K562 (cell line): ENCODE measurements at regions not wholly inside any gene's neighbourhood (a gene's known extent, or its start where the extent isn't known, plus 50 kb on each side); places are given as distances from the start of the nearest gene placed in this dataset.

Experiments used
- ATAC-seq: fragments of 200-7000 bp; cut with Tn5 transposase; 3 replicates; pipeline ENCODE4 v1.9.1; 2020; ENCODE audit warnings: moderate library complexity
- BruUV-seq: library from RNA; stranded (reverse); fragments of 400-500 nt; replicated peaks from 2 replicates; lab custom pipeline; 2021; lab: Mats Ljungman, UMichigan
- CTCF ChIA-PET: fragments of 300-600 bp; formaldehyde crosslinking; extraction: SDS; loops from one replicate; lab custom pipeline; 2021; ENCODE audit warnings: low intra/inter-chr PET ratio; lab: Yijun Ruan, JAX
- POLR2A ChIA-PET: fragments of 300-600, 350-650 bp; sonication (Branson Sonifier 250); formaldehyde crosslinking; extraction: SDS; loops from one replicate; lab custom pipeline; 2021; ENCODE audit warnings: antibody characterized with exemption, inconsistent platforms; lab: Yijun Ruan, JAX
- DNase-seq, 4 experiments: peaks; one replicate each; pipeline versions ENCODE4 v3.0.0 to v3.0.0-alpha.2; 2011 to 2018; ENCODE audit warnings: low spot score in 3 of 4, mixed read lengths in 3 of 4; ENCODE audit errors: extremely low read depth in 1 of 4
- FAIRE-seq: peaks from 2 replicates; lab custom pipeline; 2011; peaks lifted over from hg19 to GRCh38; lab: Jason Lieb, UNC
- H2AFZ ChIP-seq: 2 replicates; pipeline ENCODE4 v1.6.0; 2011; ENCODE audit warnings: low read depth, low read length, control low read depth, inconsistent platforms
- H3K27ac ChIP-seq: fragments of 200-600 bp; 3 replicates; pipeline ENCODE4 v1.8.0; 2011; ENCODE audit warnings: low read depth, mild to moderate bottlenecking, control low read depth, inconsistent platforms, low read length, moderate library complexity, mixed read lengths; ENCODE audit errors: extremely low read depth
- H3K27me3 ChIP-seq, 2 experiments: fragments of 300-600 bp in 1 of 2; 2 replicates in 1 of 2; 3 replicates in 1 of 2; pipeline versions ENCODE4 v1.6.0 to v1.8.0; 2011; ENCODE audit warnings: inconsistent platforms in 2 of 2, low read length in 2 of 2, mild to moderate bottlenecking in 1 of 2, mixed read lengths in 1 of 2, moderate library complexity in 1 of 2; ENCODE audit not compliant: control insufficient read depth in 2 of 2, insufficient read depth in 2 of 2
- H3K36me3 ChIP-seq: fragments of 300-600 bp; 3 replicates; pipeline ENCODE4 v1.8.0; 2011; ENCODE audit warnings: mild to moderate bottlenecking, low read length, inconsistent platforms; ENCODE audit not compliant: control insufficient read depth, insufficient read depth
- H3K4me1 ChIP-seq, 2 experiments: fragments of 200-600 bp in 1 of 2; replicated peaks in 1 of 2; 2 replicates in 1 of 2; 3 replicates in 1 of 2; pipeline versions ENCODE4 v1.5.1 to v1.8.0; 2011; ENCODE audit warnings: inconsistent platforms in 2 of 2, low read length in 2 of 2, mild to moderate bottlenecking in 1 of 2, mixed read lengths in 1 of 2, moderate library complexity in 1 of 2; ENCODE audit not compliant: control insufficient read depth in 2 of 2, insufficient read depth in 2 of 2
- H3K4me2 ChIP-seq: 2 replicates; pipeline ENCODE4 v1.6.1; 2011; ENCODE audit warnings: low read length, control low read depth, inconsistent platforms, mixed read lengths; ENCODE audit not compliant: insufficient read depth
- H3K4me3 ChIP-seq: fragments of 200-600 bp; sonication (generic), shearing (Covaris generic); 2 replicates; pipeline ENCODE4 v1.5.1; 2016; ENCODE audit warnings: control low read depth, inconsistent platforms
- H3K79me2 ChIP-seq: fragments of 200-600 bp; 3 replicates; pipeline ENCODE4 v1.8.0; 2011; ENCODE audit warnings: low read length, inconsistent platforms; ENCODE audit not compliant: control insufficient read depth, insufficient read depth
- H3K9ac ChIP-seq, 2 experiments: 2 replicates each; pipeline versions ENCODE4 v1.6.0 to v1.6.1; 2011; ENCODE audit warnings: low read depth in 2 of 2, low read length in 2 of 2, control low read depth in 1 of 2, inconsistent platforms in 1 of 2, mild to moderate bottlenecking in 1 of 2, mixed read lengths in 1 of 2; ENCODE audit not compliant: insufficient read depth in 1 of 2
- H3K9me1 ChIP-seq: one replicate; pipeline ENCODE4 v1.6.0; 2011; ENCODE audit warnings: inconsistent platforms, mild to moderate bottlenecking, low read length, moderate library complexity; ENCODE audit not compliant: control insufficient read depth, insufficient read depth
- H3K9me3 ChIP-seq: replicated peaks from 2 replicates; pipeline ENCODE4 v1.5.1; 2011; ENCODE audit warnings: low read depth, low read length, inconsistent platforms; ENCODE audit not compliant: control insufficient read depth, insufficient read depth
- H4K20me1 ChIP-seq: replicated peaks from 2 replicates; pipeline ENCODE4 v1.6.1; 2011; ENCODE audit warnings: low read length, inconsistent platforms, mixed read lengths; ENCODE audit not compliant: control insufficient read depth, insufficient read depth
- ARID1B ChIP-seq: fragments of 450-650 bp; IDR thresholded peaks from 2 replicates; pipeline ENCODE4 v1.6.1; 2016; ENCODE audit warnings: antibody characterized with exemption, mild to moderate bottlenecking, inconsistent platforms
- HMG20B ChIP-seq: fragments of 250-450 bp; sonication (Bioruptor Pico); IDR thresholded peaks from 2 replicates; pipeline ENCODE4 v1.5.0; 2021; ENCODE audit warnings: mild to moderate bottlenecking
- HOXB6 ChIP-seq: fragments of 250-450 bp; sonication (Bioruptor Pico); IDR thresholded peaks from 2 replicates; pipeline ENCODE4 v1.5.1; 2022; ENCODE audit warnings: mild to moderate bottlenecking, borderline replicate concordance
- MCM5 ChIP-seq: fragments of 450-650 bp; IDR thresholded peaks from 2 replicates; pipeline ENCODE4 v1.6.1; 2016; ENCODE audit warnings: low read depth
- SMAD1 ChIP-seq: fragments of 150-350 bp; IDR thresholded peaks from 2 replicates; pipeline ENCODE4 v1.6.1; 2014; ENCODE audit warnings: low read length, low read depth; ENCODE audit not compliant: partially characterized antibody
- SMARCA4 ChIP-seq: fragments of 450-650 bp; IDR thresholded peaks from 2 replicates; pipeline ENCODE4 v1.6.1; 2016
- SMARCC2 ChIP-seq: fragments of 450-650 bp; IDR thresholded peaks from 2 replicates; pipeline ENCODE4 v1.6.1; 2017; ENCODE audit warnings: antibody characterized with exemption, moderate library complexity, mild to moderate bottlenecking, low read depth
- TCF3 ChIP-seq: sonication (generic); formaldehyde crosslinking; IDR thresholded peaks from 2 replicates; pipeline ENCODE4 v1.4.0; 2020; ENCODE audit warnings: mild to moderate bottlenecking, missing genetic modification reagents
- TCFL5 ChIP-seq: fragments of 250-450 bp; sonication (Bioruptor Pico); conservative IDR thresholded peaks from 2 replicates; pipeline ENCODE4 v1.6.1; 2021; ENCODE audit warnings: mild to moderate bottlenecking, moderate library complexity, matching md5 sums
- ZBTB17 ChIP-seq: fragments of 450-650 bp; formaldehyde crosslinking; IDR thresholded peaks from 2 replicates; pipeline ENCODE4 v1.4.0; 2020; ENCODE audit warnings: mild to moderate bottlenecking
- WGBS: fragments of 100-300 bp; shearing (Covaris generic); methylation state at CpG from one replicate; pipeline ENCODE4 v1.1.6; 2016; ENCODE audit warnings: low coverage, mixed read lengths; ENCODE audit not compliant: insufficient coverage; ENCODE audit errors: missing lambda C conversion rate; 5-methylcytosine and 5-hydroxymethylcytosine counted together
- in situ Hi-C: fragments of 300-500 bp; cut with MboI; formaldehyde crosslinking; loops from 4 replicates; pipeline ENCODE4 v1.15.0; 2018; ENCODE audit warnings: inconsistent platforms, mixed read lengths
- intact Hi-C: fragments of 100-400 bp; cut with micrococcal nuclease; formaldehyde crosslinking; loops from 2 replicates; pipeline ENCODE4 v1.14.2; 2022
- TF ChIP-seq, protein P1 (sequence below): fragments of 200-600 bp; sonication (generic); IDR thresholded peaks from one replicate; pipeline ENCODE4 v1.6.1; 2012; ENCODE audit warnings: mild to moderate bottlenecking, low read depth, low read length, inconsistent platforms

DNA sequence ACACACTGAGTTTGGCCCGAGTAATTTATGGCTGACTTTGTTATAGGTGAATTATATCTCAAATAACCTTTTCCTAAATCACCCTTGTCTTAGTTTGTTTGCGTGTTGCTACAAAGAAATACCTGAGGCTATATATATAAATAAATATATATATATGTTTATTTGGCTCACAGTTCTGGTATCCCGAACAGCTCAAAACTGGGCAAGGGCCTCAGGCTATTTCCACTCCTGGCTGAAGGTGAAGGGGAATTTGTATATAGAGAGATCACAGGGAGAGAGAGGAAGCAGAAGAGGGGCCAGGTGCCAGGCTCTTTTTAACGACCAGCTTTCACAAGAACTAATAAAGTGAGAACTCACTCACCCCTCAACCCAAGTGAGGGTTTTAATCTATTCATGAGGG, 159.9 kb upstream of the STARD13 start (continued):
- no peak for TF ChIP-seq ZBTB17 (CRISPR knock-in tag)
- TF ChIP-seq SMAD1, result no peak
- TF ChIP-seq ARID1B, result no peak
- no peak for TF ChIP-seq TCF3 (CRISPR knock-in tag)
- no peak for TF ChIP-seq MCM5

DNA sequence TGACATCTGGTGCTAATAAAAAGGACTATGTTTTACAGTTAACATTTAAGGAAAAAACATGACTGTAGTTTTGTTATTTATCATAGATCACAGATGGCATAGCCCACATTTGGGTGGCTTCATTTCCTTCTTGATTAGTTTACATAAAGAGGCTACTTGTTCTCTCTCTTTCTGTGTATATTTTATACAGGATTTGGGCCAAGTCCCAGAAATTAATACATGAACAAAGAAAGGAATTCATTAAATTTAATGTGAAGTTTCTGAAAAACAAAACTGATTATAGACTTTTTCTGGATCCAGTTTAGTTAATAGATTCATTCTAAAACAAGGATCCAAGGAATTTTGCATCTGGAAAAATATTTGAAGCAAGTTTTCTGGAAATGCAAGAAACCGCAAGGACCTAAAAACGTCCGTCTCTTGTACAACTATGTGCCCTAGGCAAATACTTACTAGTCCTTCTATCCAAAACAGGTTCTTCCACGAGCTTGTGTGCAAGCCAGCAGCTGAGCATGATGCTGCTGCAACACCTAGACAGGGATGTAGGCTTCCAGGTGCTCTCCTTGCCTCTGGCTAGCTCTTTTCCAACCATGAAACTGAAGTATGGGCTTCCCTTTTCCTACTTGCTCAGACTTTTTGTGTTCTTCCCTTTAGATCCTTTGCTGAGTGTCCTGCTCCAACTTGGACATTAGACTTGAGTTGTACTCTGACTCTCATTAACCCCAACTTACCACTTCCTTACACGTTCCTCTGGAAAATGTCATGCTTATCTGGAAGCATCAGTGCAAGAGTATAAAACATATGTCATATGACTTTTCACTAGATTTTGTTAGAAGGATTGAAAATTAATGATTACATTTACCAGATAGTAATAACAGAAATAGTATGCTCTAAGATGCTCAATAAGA, 161.5 kb upstream of the STARD13 start:
- intact Hi-C loops (no loop called here), in situ Hi-C loops (no loop called here)
- Histone ChIP-seq H3K9me3 (no peaks in the 10 kb centered on the region), H3K79me2 (no peaks in the 10 kb centered on the region), H3K4me2 (no peak overlapping the region), H3K4me3 (no peak overlapping the region), H4K20me1 (no peaks in the 10 kb centered on the region), H3K27ac (no peak overlapping the region), H3K4me1 (no peaks in the 10 kb centered on the region; a peak in 1 of 5 replicates), H3K36me3 (no peaks in the 10 kb centered on the region), H3K9me1 (no peaks in the 10 kb centered on the region), H3K9ac (no peak overlapping the region), H3K27me3 (no peaks in the 10 kb centered on the region), H2AFZ (no peak overlapping the region)
- POLR2A ChIA-PET, result no interaction called here
- FAIRE-seq, result no peak
- 0% methylated on average over 3 of the region's 5 CpGs for whole genome bisulfite sequencing
- BruUV-seq, result no TSS peak
- CTCF ChIA-PET, result no interaction called here
- ATAC-seq, result no peak
- DNase-seq, result no peak
- TF ChIP-seq HOXB6 (CRISPR knock-in tag), result no peak
- no peak for TF ChIP-seq SMARCC2
- TF ChIP-seq, protein P1, sequence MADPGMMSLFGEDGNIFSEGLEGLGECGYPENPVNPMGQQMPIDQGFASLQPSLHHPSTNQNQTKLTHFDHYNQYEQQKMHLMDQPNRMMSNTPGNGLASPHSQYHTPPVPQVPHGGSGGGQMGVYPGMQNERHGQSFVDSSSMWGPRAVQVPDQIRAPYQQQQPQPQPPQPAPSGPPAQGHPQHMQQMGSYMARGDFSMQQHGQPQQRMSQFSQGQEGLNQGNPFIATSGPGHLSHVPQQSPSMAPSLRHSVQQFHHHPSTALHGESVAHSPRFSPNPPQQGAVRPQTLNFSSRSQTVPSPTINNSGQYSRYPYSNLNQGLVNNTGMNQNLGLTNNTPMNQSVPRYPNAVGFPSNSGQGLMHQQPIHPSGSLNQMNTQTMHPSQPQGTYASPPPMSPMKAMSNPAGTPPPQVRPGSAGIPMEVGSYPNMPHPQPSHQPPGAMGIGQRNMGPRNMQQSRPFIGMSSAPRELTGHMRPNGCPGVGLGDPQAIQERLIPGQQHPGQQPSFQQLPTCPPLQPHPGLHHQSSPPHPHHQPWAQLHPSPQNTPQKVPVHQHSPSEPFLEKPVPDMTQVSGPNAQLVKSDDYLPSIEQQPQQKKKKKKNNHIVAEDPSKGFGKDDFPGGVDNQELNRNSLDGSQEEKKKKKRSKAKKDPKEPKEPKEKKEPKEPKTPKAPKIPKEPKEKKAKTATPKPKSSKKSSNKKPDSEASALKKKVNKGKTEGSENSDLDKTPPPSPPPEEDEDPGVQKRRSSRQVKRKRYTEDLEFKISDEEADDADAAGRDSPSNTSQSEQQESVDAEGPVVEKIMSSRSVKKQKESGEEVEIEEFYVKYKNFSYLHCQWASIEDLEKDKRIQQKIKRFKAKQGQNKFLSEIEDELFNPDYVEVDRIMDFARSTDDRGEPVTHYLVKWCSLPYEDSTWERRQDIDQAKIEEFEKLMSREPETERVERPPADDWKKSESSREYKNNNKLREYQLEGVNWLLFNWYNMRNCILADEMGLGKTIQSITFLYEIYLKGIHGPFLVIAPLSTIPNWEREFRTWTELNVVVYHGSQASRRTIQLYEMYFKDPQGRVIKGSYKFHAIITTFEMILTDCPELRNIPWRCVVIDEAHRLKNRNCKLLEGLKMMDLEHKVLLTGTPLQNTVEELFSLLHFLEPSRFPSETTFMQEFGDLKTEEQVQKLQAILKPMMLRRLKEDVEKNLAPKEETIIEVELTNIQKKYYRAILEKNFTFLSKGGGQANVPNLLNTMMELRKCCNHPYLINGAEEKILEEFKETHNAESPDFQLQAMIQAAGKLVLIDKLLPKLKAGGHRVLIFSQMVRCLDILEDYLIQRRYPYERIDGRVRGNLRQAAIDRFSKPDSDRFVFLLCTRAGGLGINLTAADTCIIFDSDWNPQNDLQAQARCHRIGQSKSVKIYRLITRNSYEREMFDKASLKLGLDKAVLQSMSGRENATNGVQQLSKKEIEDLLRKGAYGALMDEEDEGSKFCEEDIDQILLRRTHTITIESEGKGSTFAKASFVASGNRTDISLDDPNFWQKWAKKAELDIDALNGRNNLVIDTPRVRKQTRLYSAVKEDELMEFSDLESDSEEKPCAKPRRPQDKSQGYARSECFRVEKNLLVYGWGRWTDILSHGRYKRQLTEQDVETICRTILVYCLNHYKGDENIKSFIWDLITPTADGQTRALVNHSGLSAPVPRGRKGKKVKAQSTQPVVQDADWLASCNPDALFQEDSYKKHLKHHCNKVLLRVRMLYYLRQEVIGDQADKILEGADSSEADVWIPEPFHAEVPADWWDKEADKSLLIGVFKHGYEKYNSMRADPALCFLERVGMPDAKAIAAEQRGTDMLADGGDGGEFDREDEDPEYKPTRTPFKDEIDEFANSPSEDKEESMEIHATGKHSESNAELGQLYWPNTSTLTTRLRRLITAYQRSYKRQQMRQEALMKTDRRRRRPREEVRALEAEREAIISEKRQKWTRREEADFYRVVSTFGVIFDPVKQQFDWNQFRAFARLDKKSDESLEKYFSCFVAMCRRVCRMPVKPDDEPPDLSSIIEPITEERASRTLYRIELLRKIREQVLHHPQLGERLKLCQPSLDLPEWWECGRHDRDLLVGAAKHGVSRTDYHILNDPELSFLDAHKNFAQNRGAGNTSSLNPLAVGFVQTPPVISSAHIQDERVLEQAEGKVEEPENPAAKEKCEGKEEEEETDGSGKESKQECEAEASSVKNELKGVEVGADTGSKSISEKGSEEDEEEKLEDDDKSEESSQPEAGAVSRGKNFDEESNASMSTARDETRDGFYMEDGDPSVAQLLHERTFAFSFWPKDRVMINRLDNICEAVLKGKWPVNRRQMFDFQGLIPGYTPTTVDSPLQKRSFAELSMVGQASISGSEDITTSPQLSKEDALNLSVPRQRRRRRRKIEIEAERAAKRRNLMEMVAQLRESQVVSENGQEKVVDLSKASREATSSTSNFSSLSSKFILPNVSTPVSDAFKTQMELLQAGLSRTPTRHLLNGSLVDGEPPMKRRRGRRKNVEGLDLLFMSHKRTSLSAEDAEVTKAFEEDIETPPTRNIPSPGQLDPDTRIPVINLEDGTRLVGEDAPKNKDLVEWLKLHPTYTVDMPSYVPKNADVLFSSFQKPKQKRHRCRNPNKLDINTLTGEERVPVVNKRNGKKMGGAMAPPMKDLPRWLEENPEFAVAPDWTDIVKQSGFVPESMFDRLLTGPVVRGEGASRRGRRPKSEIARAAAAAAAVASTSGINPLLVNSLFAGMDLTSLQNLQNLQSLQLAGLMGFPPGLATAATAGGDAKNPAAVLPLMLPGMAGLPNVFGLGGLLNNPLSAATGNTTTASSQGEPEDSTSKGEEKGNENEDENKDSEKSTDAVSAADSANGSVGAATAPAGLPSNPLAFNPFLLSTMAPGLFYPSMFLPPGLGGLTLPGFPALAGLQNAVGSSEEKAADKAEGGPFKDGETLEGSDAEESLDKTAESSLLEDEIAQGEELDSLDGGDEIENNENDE, result no peak
- TF ChIP-seq SMARCA4, result no peak
- no peak for TF ChIP-seq TCFL5
- no peak for TF ChIP-seq HMG20B
